Upper lobe of right lung (tissue), 1 donor: ENCODE measurements at regions not wholly inside any gene's neighbourhood (a gene's known extent, or its start where the extent isn't known, plus 50 kb on each side); places are given as distances from the start of the nearest gene placed in this dataset.

ENCODE experiments used
- ATAC-seq: fragments of 200-7000 bp; cut with Tn5 transposase; one replicate; pipeline ENCODE4 v1.9.1; 2020; ENCODE audit warnings: mild to moderate bottlenecking, moderate library complexity
- DNase-seq: peaks from one replicate; pipeline ENCODE4 v3.0.0-alpha.2; 2020
- H3K27ac ChIP-seq: fragments of 200-600 bp; one replicate; pipeline ENCODE4 v1.8.0; 2022
- H3K27me3 ChIP-seq: fragments of 200-600 bp; one replicate; pipeline ENCODE4 v1.8.0; 2022; ENCODE audit warnings: mild to moderate bottlenecking
- H3K36me3 ChIP-seq: fragments of 200-600 bp; one replicate; pipeline ENCODE4 v1.8.0; 2022
- H3K4me1 ChIP-seq: fragments of 200-600 bp; one replicate; pipeline ENCODE4 v1.8.0; 2022
- H3K4me3 ChIP-seq: fragments of 200-600 bp; one replicate; pipeline ENCODE4 v1.8.0; 2022; ENCODE audit warnings: mild to moderate bottlenecking
- H3K9me3 ChIP-seq: fragments of 200-600 bp; one replicate; pipeline ENCODE4 v1.8.0; 2022
- intact Hi-C: fragments of 100-400 bp; cut with DNase I; formaldehyde crosslinking; loops from one replicate; pipeline ENCODE4 v1.11.0; 2022
- TF ChIP-seq, protein P1 (sequence below): fragments of 200-600 bp; IDR thresholded peaks from one replicate; pipeline ENCODE4 v1.8.0; 2022; ENCODE audit warnings: antibody characterized with exemption
- donor health status: DM: no; HTN: yes; CAD: no; lungs with severe emphysema.

DNA sequence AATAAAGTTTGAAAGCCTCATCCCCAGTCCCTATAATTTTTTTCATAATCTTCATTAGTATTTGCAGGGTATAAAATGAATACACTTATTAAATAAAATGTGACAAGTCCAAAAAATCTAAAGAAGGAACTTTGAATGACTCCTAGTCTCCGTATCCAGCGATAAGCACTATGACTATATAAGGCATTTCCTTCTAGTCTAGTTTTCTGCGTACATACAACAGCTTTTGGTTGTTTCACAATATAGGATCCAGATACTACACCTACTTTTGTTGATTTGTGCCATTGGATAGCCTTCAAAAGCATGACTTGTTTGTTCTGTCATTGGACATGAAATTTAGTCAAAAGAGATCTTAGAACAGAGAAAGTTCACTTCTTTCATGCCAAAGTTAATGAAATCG, 133.3 kb upstream of the PWP1 start:
- no peak for DNase-seq
- Histone ChIP-seq H3K4me1 (no peaks in the 10 kb centered on the region), H3K4me3 (no peak overlapping the region), H3K27ac (no peak overlapping the region), H3K9me3 (no peaks in the 10 kb centered on the region), H3K36me3 (no peaks in the 10 kb centered on the region), H3K27me3 (no peaks in the 10 kb centered on the region)
- intact Hi-C loops = no loop called here
- TF ChIP-seq, protein P1, sequence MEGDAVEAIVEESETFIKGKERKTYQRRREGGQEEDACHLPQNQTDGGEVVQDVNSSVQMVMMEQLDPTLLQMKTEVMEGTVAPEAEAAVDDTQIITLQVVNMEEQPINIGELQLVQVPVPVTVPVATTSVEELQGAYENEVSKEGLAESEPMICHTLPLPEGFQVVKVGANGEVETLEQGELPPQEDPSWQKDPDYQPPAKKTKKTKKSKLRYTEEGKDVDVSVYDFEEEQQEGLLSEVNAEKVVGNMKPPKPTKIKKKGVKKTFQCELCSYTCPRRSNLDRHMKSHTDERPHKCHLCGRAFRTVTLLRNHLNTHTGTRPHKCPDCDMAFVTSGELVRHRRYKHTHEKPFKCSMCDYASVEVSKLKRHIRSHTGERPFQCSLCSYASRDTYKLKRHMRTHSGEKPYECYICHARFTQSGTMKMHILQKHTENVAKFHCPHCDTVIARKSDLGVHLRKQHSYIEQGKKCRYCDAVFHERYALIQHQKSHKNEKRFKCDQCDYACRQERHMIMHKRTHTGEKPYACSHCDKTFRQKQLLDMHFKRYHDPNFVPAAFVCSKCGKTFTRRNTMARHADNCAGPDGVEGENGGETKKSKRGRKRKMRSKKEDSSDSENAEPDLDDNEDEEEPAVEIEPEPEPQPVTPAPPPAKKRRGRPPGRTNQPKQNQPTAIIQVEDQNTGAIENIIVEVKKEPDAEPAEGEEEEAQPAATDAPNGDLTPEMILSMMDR = no peak
- no peak for ATAC-seq

DNA sequence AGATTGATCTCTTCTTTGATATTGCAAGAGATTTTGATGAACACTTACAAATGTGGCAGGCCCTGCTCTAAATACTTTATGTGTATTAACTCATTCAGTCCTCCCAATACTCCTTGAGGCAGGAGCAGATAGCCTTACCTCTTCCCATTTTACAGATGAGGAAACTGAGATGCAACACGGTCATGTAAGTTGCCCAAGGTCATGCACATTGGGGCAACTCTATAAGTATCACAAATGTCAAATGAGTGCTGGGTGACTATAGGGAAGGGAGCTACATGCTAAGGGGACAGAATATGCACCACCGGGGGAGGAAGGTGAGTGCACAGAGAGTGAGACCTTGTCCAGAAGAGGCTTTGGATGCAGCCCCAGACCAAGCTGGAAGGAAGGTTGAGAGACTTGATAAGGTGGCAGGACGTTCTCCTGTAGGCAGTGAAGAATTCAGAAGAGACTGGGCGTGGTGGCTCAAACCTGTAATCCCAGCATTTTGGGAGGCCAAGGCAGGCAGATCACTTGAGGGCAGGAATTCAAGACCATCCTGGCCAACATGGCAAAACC, 132.3 kb upstream of the PWP1 start:
- ATAC-seq (no peak), DNase-seq (no peak)
- H3K4me3 ChIP-seq = no peak overlapping the region
- H3K36me3 ChIP-seq = no peaks in the 10 kb centered on the region
- no peaks in the 10 kb centered on the region for H3K9me3 ChIP-seq
- no peaks in the 10 kb centered on the region for H3K4me1 ChIP-seq
- intact Hi-C loops = no loop called here
- TF ChIP-seq, protein P1 = no peak
- no peak overlapping the region for H3K27ac ChIP-seq
- H3K27me3 ChIP-seq = no peaks in the 10 kb centered on the region

DNA sequence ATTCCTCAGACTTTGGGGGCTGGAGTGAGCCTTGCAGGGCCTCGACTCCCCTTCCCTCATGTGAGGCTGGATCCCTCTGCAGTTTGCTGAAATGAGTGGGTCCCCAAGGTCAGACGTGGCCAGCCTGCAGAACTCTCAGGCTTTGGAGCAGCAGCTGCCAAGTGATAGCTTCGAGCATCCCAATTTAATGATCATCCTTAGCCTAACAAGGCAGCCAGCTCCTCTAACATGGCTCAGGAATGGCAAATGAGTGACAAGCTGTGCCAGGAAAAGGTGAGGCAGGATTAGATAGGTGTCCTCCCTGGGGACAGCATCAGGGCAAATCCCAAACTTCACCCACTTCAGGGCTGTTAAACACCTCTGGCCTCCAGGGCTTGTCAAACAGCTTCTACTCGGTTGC, 130.7 kb upstream of the PWP1 start:
- DNase-seq (no peak), ATAC-seq (no peak)
- intact Hi-C loops = no loop called here
- TF ChIP-seq, protein P1 = no peak
- Histone ChIP-seq H3K27me3 (no peaks in the 10 kb centered on the region), H3K4me3 (no peak overlapping the region), H3K4me1 (no peaks in the 10 kb centered on the region), H3K27ac (no peak overlapping the region), H3K9me3 (no peaks in the 10 kb centered on the region), H3K36me3 (no peaks in the 10 kb centered on the region)

DNA sequence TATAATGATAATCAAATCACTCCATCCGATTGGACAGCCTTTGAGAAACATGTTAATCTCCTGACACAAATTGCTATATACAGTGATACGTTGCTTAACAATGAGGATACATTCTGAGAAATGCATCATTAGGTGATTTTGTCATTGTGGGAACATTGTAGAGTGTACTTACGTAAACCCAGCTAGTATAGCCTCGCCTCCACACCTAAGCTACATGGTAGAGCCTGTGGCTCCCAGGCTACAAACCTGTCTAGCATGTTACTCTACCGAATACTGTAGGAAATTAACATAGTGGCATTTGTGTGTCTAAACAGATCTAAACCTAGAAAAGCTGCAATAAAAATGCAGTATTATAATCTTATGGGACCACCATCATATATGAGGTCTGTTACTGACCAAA, 128.6 kb upstream of the PWP1 start:
- Histone ChIP-seq H3K4me3 (no peak overlapping the region), H3K27ac (no peak overlapping the region), H3K4me1 (no peaks in the 10 kb centered on the region), H3K36me3 (no peaks in the 10 kb centered on the region), H3K9me3 (no peaks in the 10 kb centered on the region), H3K27me3 (no peaks in the 10 kb centered on the region)
- ATAC-seq (no peak), DNase-seq (no peak)
- intact Hi-C loops = no loop called here
- TF ChIP-seq, protein P1 = no peak

DNA sequence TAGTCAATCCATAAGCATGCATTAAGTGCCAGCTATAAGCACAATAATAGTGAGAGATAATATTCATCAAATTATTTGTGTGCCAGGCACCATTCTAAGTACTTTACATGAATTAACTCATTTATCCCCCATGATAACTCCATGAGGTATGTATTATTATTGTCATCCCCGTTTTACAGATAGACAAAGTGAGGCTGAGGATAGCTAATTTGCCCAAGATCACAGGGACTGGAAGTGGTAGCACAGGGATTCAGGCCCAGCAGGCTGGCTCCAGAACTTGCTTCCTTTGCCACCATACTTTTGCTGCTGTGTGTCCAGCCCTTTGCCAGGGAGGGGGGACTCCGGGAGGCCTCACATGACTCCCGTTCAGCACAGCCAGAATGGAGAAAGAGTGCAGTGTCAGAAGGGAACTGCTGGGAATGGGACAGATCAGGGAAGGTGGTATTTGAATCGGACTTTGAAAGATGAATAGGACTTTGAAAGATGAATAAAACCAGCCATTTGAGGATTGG, 128.0 kb upstream of the PWP1 start:
- Histone ChIP-seq H3K36me3 (no peaks in the 10 kb centered on the region), H3K4me1 (no peaks in the 10 kb centered on the region), H3K27ac (no peak overlapping the region), H3K4me3 (no peak overlapping the region), H3K9me3 (no peaks in the 10 kb centered on the region), H3K27me3 (no peaks in the 10 kb centered on the region)
- DNase-seq = no peak
- TF ChIP-seq, protein P1 = no peak
- intact Hi-C loops = no loop called here
- no peak for ATAC-seq
